Right ventricle myocardium inferior (tissue), 1 donor: ENCODE measurements at regions not wholly inside any gene's neighbourhood (a gene's known extent, or its start where the extent isn't known, plus 50 kb on each side); places are given as distances from the start of the nearest gene placed in this dataset.

Experiments
- ATAC-seq: fragments of 200-7000 bp; cut with Tn5 transposase; one replicate; pipeline ENCODE4 v1.9.1; 2020; ENCODE audit warnings: mild to moderate bottlenecking, moderate library complexity
- DNase-seq: peaks from one replicate; pipeline ENCODE4 v3.0.0; 2021; ENCODE audit errors: missing footprints
- intact Hi-C: fragments of 100-400 bp; cut with DNase I; formaldehyde crosslinking; loops from one replicate; pipeline ENCODE4 v1.11.0; 2022
- donor health status: DM: no; HTN: yes; CAD: no; lungs with severe emphysema.

- intact Hi-C loops: no loop called here
- DNase-seq (no peak), ATAC-seq (no peak)
Measured at GRCh38 chr10:110394898-110395297, 90.2 kb upstream of the SMNDC1 start.

GRCh38 chr10:110395350-110396283, 90.9 kb upstream of the SMNDC1 start:
- intact Hi-C loops: no loop called here
- DNase-seq: no peak
- no peak for ATAC-seq

GRCh38 chr10:110396284-110396651, 91.5 kb upstream of the SMNDC1 start:
- DNase-seq: no peak
- intact Hi-C loops: no loop called here
- ATAC-seq: no peak

GRCh38 chr10:110397856-110398255, 93.1 kb upstream of the SMNDC1 start:
- DNase-seq: no peak
- no peak for ATAC-seq
- intact Hi-C loops: no loop called here

GRCh38 chr10:110398419-110399105, 93.8 kb upstream of the SMNDC1 start:
- intact Hi-C loops: no loop called here
- DNase-seq (no peak), ATAC-seq (no peak)

- intact Hi-C loops: no loop called here
- DNase-seq (no peak), ATAC-seq (no peak)
Measured at GRCh38 chr10:110399106-110399964, 94.6 kb upstream of the SMNDC1 start.

- intact Hi-C loops: no loop called here
- DNase-seq: no peak
- ATAC-seq: no peak
Measured at GRCh38 chr10:110399965-110400933, 95.5 kb upstream of the SMNDC1 start.

- no peak for ATAC-seq
- DNase-seq: no peak
- intact Hi-C loops: no loop called here
Measured at GRCh38 chr10:110401401-110402076, 96.2 kb upstream of the DUSP5 start.

GRCh38 chr10:110402077-110402416, 95.7 kb upstream of the DUSP5 start:
- ATAC-seq (no peak), DNase-seq (no peak)
- intact Hi-C loops: no loop called here

GRCh38 chr10:110403593-110403992, 94.1 kb upstream of the DUSP5 start:
- no peak for DNase-seq
- intact Hi-C loops: no loop called here
- ATAC-seq: no peak

GRCh38 chr10:110404413-110404812, 93.3 kb upstream of the DUSP5 start:
- intact Hi-C loops: no loop called here
- ATAC-seq (no peak), DNase-seq (no peak)

GRCh38 chr10:110404825-110405224, 92.9 kb upstream of the DUSP5 start:
- ATAC-seq: no peak
- intact Hi-C loops: no loop called here
- no peak for DNase-seq

GRCh38 chr10:110405380-110405779, 92.3 kb upstream of the DUSP5 start:
- DNase-seq: no peak
- intact Hi-C loops: no loop called here

GRCh38 chr10:110407301-110408170, 90.2 kb upstream of the DUSP5 start:
- ATAC-seq (no peak), DNase-seq (no peak)
- intact Hi-C loops: no loop called here

More at GRCh38 chr10:110405380-110405779, 92.3 kb upstream of the DUSP5 start:
- ATAC-seq: no peak

- intact Hi-C loops: no loop called here
- DNase-seq: no peak
- ATAC-seq: no peak
Measured at GRCh38 chr10:110408203-110408871, 89.4 kb upstream of the DUSP5 start.

- intact Hi-C loops: no loop called here
- ATAC-seq: no peak
- DNase-seq: no peak
Measured at GRCh38 chr10:110408943-110409342, 88.8 kb upstream of the DUSP5 start.
